Stimulated activated CD4-positive, alpha-beta T cell treated with anti-CD3 and anti-CD28 coated beads, Interleukin-2, amount 100 ng/mL, for 48 hours (primary cell): ENCODE measurements at regions not wholly inside any gene's neighbourhood (a gene's known extent, or its start where the extent isn't known, plus 50 kb on each side); places are given as distances from the start of the nearest gene placed in this dataset.

ENCODE experiments used
- DNase-seq, 2 donors: peaks; one replicate each; pipeline ENCODE4 v3.0.0-alpha.2; 2020

- DNase-seq, result no peak
These were observed 148.9 kb upstream of the CIBAR2 start for GRCh38 chr16:85261204-85261603.

- DNase-seq, result no peak
These were observed 149.6 kb upstream of the CIBAR2 start for GRCh38 chr16:85261657-85262557.

GRCh38 chr16:85262558-85263238 is 150.4 kb upstream of the CIBAR2 start:
- no peak for DNase-seq

- no peak for DNase-seq
These were observed 150.9 kb upstream of the CIBAR2 start for GRCh38 chr16:85263239-85263585.

- no peak for DNase-seq
These were observed 152.5 kb upstream of the CIBAR2 start for GRCh38 chr16:85264752-85265151.

GRCh38 chr16:85265161-85265784 is 153.0 kb upstream of the CIBAR2 start:
- no peak for DNase-seq

- no peak for DNase-seq
These were observed 153.5 kb upstream of the CIBAR2 start for GRCh38 chr16:85265810-85266209.

- DNase-seq, result no peak
These were observed 154.6 kb upstream of the CIBAR2 start for GRCh38 chr16:85266857-85267256.

- DNase-seq, result no peak
These were observed 155.2 kb upstream of the CIBAR2 start for GRCh38 chr16:85267414-85267945.

GRCh38 chr16:85269165-85269564 is 156.9 kb upstream of the CIBAR2 start:
- no peak for DNase-seq

- DNase-seq, result no peak
These were observed 158.1 kb upstream of the CIBAR2 start for GRCh38 chr16:85270374-85270773.

- no peak for DNase-seq
These were observed 158.9 kb upstream of the CIBAR2 start for GRCh38 chr16:85271198-85271597.

- no peak for DNase-seq
These were observed 161.0 kb upstream of the CIBAR2 start for GRCh38 chr16:85273293-85273692.

- DNase-seq, result no peak
These were observed 162.2 kb upstream of the CIBAR2 start for GRCh38 chr16:85274501-85274900.

GRCh38 chr16:85274924-85275323 is 162.7 kb upstream of the CIBAR2 start:
- no peak for DNase-seq

GRCh38 chr16:85275533-85276249 is 163.4 kb upstream of the CIBAR2 start:
- DNase-seq, result peak; percentile 74 to 80

- DNase-seq, result no peak
These were observed 164.0 kb upstream of the CIBAR2 start for GRCh38 chr16:85276258-85276657.

GRCh38 chr16:85276721-85277120 is 164.4 kb upstream of the CIBAR2 start:
- no peak for DNase-seq

- no peak for DNase-seq
These were observed 166.6 kb upstream of the CIBAR2 start for GRCh38 chr16:85278839-85279238.

GRCh38 chr16:85279402-85279801 is 167.1 kb upstream of the CIBAR2 start:
- no peak for DNase-seq

GRCh38 chr16:85279825-85280545 is 167.7 kb upstream of the CIBAR2 start:
- no peak for DNase-seq

- no peak for DNase-seq
These were observed 168.9 kb upstream of the CIBAR2 start for GRCh38 chr16:85281181-85281580.
